ENCODE measurements at regions not wholly inside any gene's neighbourhood (a gene's known extent, or its start where the extent isn't known, plus 50 kb on each side); places are given as distances from the start of the nearest gene placed in this dataset.

DNA sequence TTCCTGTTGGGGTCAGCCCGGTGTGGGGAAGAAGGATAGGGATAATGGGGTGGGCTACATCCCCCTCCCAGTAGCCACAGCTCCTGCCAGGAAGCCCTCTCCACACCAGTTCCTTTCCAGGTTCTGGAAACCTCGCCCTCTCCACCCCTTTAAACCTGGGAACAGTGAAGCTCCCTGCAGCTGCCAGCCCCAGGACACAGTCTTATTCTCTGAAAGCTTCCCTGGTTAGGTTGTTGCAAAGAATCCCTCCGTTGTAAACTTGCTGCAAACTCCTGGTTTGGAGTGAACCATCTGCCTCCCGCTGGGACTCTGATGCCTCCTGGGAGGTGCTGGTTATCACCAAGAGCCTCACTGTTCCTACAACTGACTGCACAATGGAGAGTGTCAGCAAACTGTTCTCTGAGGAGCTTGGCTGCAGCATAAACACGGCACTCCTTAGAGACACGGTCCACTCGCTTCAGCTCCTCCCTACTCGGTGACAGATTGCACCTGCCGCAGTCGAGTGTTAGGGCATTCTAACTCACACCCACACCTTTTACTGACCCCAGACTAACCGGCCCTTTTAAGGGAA lies 261.8 kb upstream of the RAB6C start:
- no peak overlapping the region for H3K4me3 ChIP-seq (ENCODE audit: low read depth, low read length)
- TF ChIP-seq, protein P1, sequence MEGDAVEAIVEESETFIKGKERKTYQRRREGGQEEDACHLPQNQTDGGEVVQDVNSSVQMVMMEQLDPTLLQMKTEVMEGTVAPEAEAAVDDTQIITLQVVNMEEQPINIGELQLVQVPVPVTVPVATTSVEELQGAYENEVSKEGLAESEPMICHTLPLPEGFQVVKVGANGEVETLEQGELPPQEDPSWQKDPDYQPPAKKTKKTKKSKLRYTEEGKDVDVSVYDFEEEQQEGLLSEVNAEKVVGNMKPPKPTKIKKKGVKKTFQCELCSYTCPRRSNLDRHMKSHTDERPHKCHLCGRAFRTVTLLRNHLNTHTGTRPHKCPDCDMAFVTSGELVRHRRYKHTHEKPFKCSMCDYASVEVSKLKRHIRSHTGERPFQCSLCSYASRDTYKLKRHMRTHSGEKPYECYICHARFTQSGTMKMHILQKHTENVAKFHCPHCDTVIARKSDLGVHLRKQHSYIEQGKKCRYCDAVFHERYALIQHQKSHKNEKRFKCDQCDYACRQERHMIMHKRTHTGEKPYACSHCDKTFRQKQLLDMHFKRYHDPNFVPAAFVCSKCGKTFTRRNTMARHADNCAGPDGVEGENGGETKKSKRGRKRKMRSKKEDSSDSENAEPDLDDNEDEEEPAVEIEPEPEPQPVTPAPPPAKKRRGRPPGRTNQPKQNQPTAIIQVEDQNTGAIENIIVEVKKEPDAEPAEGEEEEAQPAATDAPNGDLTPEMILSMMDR (IDR thresholded peaks at IDR 0.05) = no peak
- no peaks in the 10 kb centered on the region for H3K4me1 ChIP-seq
- H3K79me2 ChIP-seq = no peaks in the 10 kb centered on the region
- no peak overlapping the region for H3K27ac ChIP-seq
- no peak overlapping the region for H2AFZ ChIP-seq
- no peaks in the 10 kb centered on the region for H3K9me3 ChIP-seq (ENCODE audit: control insufficient read depth, low read length)
- no peak overlapping the region for H3K9ac ChIP-seq
- H3K27me3 ChIP-seq (ENCODE audit: control insufficient read depth, insufficient read depth, low read length) = no peaks in the 10 kb centered on the region
- H3K4me2 ChIP-seq (ENCODE audit: low read length) = no peak overlapping the region
- no peaks in the 10 kb centered on the region for H3K36me3 ChIP-seq (ENCODE audit: control insufficient read depth, insufficient read depth, low read length)

DNA sequence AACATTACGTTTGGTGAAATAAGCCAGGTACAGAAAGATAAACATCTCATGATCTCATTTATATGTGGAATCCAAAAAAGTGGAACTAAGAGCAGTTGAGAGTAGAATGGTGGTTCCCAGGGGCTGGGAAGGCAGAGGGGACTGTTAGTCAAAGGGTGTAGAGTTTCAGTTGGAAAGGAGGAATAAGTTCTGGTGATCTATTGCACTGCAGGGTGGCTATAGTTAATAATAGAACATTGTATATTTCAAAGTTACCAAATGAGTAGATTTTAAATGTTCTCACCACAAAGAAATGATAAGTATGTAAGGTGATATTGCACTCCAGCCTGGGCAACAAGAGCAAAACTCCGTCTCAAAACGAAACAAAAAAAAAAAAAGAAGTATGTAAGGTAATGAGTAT lies 260.1 kb upstream of the RAB6C start:
- no peak overlapping the region for H3K4me3 ChIP-seq (ENCODE audit: low read depth, low read length)
- H3K27me3 ChIP-seq (ENCODE audit: control insufficient read depth, insufficient read depth, low read length) = no peaks in the 10 kb centered on the region
- no peak overlapping the region for H3K4me2 ChIP-seq (ENCODE audit: low read length)
- TF ChIP-seq, protein P1 (IDR thresholded peaks at IDR 0.05) = no peak
- H3K9me3 ChIP-seq (ENCODE audit: control insufficient read depth, low read length) = no peaks in the 10 kb centered on the region
- H3K79me2 ChIP-seq = no peaks in the 10 kb centered on the region
- no peak overlapping the region for H3K27ac ChIP-seq
- no peak overlapping the region for H3K9ac ChIP-seq
- no peaks in the 10 kb centered on the region for H3K36me3 ChIP-seq (ENCODE audit: control insufficient read depth, insufficient read depth, low read length)
- H3K4me1 ChIP-seq = no peaks in the 10 kb centered on the region
- no peak overlapping the region for H2AFZ ChIP-seq

DNA sequence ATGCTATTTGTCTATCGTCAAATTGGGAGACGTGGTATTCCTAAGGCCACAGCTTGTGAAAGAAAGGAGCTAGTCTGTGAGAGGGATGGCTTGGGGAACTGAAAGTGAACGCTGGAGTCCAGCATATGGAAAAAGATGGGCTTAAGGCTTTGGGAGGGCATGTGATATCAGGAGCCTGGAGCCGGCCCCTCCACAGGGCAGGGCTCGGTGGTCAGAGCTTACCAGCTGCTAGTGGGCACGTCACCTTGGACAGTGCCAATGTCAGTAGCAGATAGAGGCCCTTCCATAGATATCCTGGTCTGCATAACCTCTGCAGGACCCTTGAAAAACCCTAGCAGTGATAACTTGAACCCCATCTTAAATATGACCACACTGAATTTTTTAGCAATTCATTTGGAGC lies 259.1 kb upstream of the RAB6C start:
- Histone ChIP-seq H3K27ac (no peak overlapping the region), H3K4me3 (ENCODE audit: low read depth, low read length) (no peak overlapping the region), H2AFZ (no peak overlapping the region), H3K4me2 (ENCODE audit: low read length) (no peak overlapping the region), H3K9ac (no peak overlapping the region), H3K27me3 (ENCODE audit: control insufficient read depth, insufficient read depth, low read length) (no peaks in the 10 kb centered on the region), H3K4me1 (no peaks in the 10 kb centered on the region), H3K36me3 (ENCODE audit: control insufficient read depth, insufficient read depth, low read length) (no peaks in the 10 kb centered on the region), H3K9me3 (ENCODE audit: control insufficient read depth, low read length) (no peaks in the 10 kb centered on the region), H3K79me2 (no peaks in the 10 kb centered on the region)
- TF ChIP-seq, protein P1 (IDR thresholded peaks at IDR 0.05) = no peak

DNA sequence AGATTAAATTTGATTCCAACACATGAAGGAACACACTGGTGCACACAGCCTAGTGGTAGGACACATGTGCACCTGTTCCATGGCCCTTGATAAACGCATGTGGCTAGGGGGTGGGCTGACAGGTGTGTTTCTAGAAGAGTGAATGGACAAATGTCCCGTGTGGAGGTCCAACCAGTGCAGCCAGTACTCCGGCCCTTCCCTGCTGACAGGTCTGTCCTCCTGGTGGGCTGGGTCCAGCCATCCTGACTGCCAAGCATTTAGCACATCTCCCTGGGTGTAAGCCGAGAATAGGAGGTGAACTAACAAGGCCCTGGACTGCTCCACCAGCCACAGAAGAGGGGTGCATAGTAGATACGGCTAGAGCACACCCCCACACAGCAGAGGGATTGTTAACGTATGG lies 258.7 kb upstream of the RAB6C start:
- H3K36me3 ChIP-seq (ENCODE audit: control insufficient read depth, insufficient read depth, low read length) = no peaks in the 10 kb centered on the region
- no peaks in the 10 kb centered on the region for H3K27me3 ChIP-seq (ENCODE audit: control insufficient read depth, insufficient read depth, low read length)
- H3K9me3 ChIP-seq (ENCODE audit: control insufficient read depth, low read length) = no peaks in the 10 kb centered on the region
- no peak overlapping the region for H3K4me2 ChIP-seq (ENCODE audit: low read length)
- H3K79me2 ChIP-seq = no peaks in the 10 kb centered on the region
- TF ChIP-seq, protein P1 (IDR thresholded peaks at IDR 0.05) = no peak
- H2AFZ ChIP-seq = no peak overlapping the region
- no peak overlapping the region for H3K9ac ChIP-seq
- no peak overlapping the region for H3K27ac ChIP-seq
- H3K4me1 ChIP-seq = no peaks in the 10 kb centered on the region
- no peak overlapping the region for H3K4me3 ChIP-seq (ENCODE audit: low read depth, low read length)

DNA sequence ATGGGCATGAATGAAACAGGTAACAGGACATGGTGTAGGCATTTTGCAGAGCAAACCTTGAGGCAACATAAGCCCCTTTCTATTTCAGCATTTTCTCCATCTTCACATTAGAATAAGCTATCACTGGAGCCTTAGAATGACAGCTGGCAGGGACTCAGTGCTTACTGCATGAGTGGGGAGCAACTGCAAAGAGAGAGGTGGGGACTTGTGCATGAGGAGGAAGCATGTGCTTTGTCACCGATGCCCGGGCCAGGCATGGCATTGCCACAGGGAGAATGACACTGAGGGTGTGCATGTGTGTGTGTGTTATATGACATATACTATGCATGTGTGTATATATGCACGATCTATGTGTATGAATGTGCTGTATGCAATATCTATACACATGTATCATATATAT lies 258.2 kb upstream of the RAB6C start:
- Histone ChIP-seq H3K9me3 (ENCODE audit: control insufficient read depth, low read length) (no peaks in the 10 kb centered on the region), H3K4me3 (ENCODE audit: low read depth, low read length) (no peak overlapping the region), H2AFZ (no peak overlapping the region), H3K36me3 (ENCODE audit: control insufficient read depth, insufficient read depth, low read length) (no peaks in the 10 kb centered on the region), H3K4me1 (no peaks in the 10 kb centered on the region), H3K27me3 (ENCODE audit: control insufficient read depth, insufficient read depth, low read length) (no peaks in the 10 kb centered on the region), H3K27ac (no peak overlapping the region), H3K79me2 (no peaks in the 10 kb centered on the region), H3K4me2 (ENCODE audit: low read length) (no peak overlapping the region), H3K9ac (no peak overlapping the region)
- TF ChIP-seq, protein P1 (IDR thresholded peaks at IDR 0.05) = no peak

Data from parathyroid adenoma (tissue), 2 donors.